HG03039 (cell line): ENCODE measurements at regions not wholly inside any gene's neighbourhood (a gene's known extent, or its start where the extent isn't known, plus 50 kb on each side); places are given as distances from the start of the nearest gene placed in this dataset.
"Not testable (repeated sequence)": the region's sequence is repeated elsewhere in the genome, so short reads cannot be mapped to it uniquely, and the experiment has no call there.

Experiments used
- ATAC-seq: cut with Tn5 transposase; IDR thresholded peaks from one replicate; pipeline ENCODE4 v1.9.1; 2021; ENCODE audit warnings: mild to moderate bottlenecking, moderate library complexity; ENCODE audit not compliant: unreplicated experiment

DNA sequence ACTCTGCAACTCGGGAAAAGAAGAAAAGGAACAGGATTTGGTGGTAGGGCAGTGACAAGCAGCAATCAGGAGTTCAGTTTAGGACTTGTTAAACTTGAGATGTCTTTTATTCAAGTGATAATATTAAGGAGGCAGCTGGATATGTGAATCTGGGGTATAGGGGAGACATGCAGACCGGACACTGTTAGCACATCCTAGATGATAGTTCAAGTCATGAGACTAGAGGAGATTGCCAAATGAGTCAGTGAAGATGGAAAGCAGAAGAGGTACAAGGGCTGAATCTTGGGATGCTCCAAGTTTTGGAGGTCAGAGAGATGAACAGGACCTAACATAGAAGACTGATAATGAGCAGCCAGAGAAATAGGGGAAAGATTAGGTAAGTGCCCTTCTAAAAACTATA lies 69.5 kb upstream of the PSME4 start:
- no peak for ATAC-seq

DNA sequence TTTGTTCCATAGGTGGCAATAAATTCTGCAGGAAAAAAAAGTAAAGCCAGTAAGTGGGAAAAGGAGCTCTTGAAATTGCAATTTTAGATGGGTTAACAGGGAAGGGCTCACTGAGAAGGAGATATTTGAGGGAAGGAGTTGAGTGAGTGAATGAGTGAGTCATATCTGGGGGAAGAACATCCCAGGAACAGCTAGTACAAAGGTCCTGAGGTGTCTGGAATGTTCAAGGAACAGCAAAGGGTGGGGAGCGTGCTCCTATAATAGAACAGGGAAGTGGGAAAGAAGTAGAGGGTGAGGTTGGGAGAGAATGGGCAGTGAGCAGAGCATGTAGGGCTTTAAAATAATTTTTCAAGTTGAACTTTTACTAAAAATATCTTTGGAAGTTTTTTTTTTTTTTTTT lies 68.0 kb upstream of the PSME4 start:
- no peak for ATAC-seq

- ATAC-seq: not testable (repeated sequence)
Observed at GRCh38 chr2:54031288-54031687, 60.5 kb upstream of the PSME4 start.

DNA sequence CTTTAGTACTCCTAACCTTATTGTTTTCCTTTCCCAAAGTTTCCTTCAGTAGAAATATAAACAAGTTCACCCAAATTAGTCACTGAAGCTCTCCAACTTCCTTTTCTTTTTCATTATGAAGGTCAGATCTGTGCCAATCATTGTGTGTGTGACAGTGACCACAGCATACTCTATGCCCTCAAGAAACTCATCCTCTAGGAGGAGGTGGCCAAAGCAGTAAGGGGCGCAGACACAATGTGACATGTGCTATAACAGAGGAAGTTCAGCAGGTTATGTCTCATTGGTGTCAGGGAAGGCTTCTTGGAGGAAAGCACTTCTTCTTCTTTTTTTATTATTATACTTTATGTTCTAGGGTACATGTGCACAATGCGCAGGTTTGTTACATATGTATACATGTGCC lies 60.0 kb upstream of the PSME4 start:
- ATAC-seq: no peak

DNA sequence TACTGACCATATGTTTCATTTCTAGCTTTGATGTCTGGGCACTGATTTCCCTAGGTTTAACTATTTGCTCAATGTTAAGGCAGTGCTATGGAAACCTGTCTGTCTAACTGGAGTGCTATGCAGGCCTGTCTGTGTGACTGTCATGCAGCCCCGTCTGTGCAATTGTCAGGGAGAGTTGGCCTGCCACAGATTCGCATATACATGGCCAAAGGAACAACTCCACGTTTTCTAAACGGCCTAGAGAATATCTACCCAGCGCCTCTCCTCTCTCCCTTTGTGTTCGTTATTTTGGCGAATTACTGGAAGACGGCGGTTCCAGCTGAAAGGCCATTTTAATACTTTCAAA lies 59.6 kb upstream of the PSME4 start:
- ATAC-seq: no peak

DNA sequence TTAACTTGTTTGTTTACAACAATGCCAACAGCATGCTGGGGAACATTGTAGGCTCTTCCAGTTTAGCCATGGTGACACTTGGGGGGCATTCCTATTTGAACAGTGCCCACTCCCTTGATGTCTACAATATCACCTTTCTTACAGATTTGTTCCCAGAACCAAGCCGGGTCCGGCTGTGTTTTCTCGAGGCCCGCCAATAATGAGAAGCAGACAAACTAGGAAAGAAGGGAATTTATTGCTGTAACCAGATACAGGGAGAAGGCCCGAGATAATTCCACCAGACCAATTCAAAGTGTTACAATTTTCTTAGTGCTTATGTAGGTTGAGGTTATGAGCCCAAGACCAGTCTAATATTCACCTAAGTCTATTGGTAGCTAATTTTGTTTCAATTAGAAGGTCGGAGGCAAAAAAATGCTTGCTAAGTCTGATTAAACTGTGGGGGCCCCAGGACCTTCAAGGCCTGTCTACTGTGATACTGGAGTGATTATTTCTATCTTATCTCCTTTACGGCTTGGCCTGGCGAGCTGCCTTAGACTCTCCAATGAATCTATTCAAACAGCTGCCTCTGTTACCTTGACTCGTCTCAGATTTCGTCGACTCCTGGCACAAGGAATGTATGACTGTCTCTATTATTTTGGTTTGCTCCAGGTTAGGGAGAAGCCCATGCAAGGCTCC lies 59.1 kb upstream of the PSME4 start:
- ATAC-seq: no peak

- not testable (repeated sequence) for ATAC-seq
Observed at GRCh38 chr2:54025463-54026075, 54.8 kb upstream of the PSME4 start.

DNA sequence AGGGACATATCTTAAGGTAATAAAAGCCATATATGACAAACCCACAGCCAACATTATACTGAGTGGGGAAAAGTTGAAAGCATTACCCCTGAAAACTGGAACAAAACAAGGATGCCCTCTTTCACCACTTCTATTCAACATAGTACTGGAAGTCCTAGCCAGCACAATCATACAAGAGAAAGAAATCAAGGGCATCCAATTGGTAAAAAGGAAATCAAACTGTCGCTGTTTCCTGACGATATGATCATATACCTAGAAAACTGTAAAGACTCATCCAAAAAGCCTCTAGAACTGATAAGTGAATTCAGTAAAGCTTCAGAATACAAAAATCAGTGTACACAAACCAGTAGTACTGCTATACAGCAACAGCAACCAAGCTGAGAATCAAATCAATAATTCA lies 53.8 kb upstream of the PSME4 start:
- no peak for ATAC-seq

DNA sequence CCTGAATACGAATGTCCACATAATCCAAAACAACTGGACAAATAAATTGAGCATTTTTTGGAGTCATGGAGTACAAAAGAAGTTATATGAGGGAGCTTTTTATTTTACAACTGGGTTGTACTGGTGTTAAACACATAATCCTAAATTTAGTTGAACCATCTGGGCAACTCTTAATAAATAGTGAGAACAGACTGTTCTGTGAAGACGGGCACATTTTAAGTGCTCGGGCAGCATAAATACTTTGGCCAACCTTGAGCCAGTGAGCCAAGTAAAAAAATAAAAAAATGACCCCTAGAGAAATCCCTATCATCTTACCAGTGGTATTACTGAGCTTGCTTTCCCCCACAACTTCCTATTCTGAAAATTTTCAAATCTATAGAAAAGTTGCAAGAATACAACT lies 50.9 kb upstream of the PSME4 start:
- no peak for ATAC-seq

DNA sequence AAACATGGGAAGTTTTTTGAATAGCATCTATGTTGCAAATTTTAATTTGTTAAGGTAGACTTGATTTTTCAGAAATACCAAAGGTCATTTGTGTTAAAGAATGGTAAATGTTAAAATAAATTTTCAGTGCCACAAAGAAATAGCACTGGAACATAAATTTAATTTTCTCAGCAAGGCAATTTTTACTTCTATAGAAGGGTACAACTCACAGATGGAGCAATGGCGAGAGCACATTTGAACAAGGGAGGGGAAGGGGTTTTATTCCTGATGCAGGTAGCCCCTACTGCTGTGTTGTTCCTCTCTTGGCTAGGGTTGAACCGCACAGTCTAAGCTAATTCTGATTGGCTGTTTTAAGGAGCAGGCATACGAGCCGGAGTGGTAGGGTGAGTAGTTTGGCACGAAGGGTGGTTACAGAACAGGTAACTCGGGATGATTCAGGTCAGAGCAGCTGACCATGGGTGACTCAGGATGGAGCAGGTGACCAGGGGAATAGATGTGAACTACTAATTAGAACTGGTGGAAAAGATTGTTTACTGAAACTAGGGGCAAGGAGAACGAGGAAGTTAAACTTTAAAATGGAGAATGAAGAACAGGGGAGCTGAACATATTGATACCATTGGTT lies 50.1 kb upstream of the PSME4 start:
- ATAC-seq: no peak
